ENCODE measurements at regions not wholly inside any gene's neighbourhood (a gene's known extent, or its start where the extent isn't known, plus 50 kb on each side); places are given as distances from the start of the nearest gene placed in this dataset.

- ChIA-PET POLR2A (no interaction called here), RAD21 (ENCODE audit: low non-redundant PET in 1 of 2, low total read pairs in 2 of 2, uncharacterized antibody in 2 of 2, unreplicated experiment in 2 of 2) (no interaction called here), CTCF (no interaction called here)
- Histone ChIP-seq H3K9me2 (ENCODE audit: insufficient read depth) (no peaks in the 10 kb centered on the region), H3K79me2 (ENCODE audit: insufficient read depth, low read length) (no peaks in the 10 kb centered on the region), H2AFZ (ENCODE audit: low read depth, low read length, poor library complexity, severe bottlenecking) (no peak overlapping the region), H3K36me3 (ENCODE audit: control insufficient read depth in 1 of 2, insufficient read depth in 2 of 2, low read length in 2 of 2) (no peaks in the 10 kb centered on the region), H3K4me1 (ENCODE audit: control insufficient read depth in 1 of 2, insufficient read depth in 2 of 2, low read length in 2 of 2) (no peaks in the 10 kb centered on the region), H3K4me2 (ENCODE audit: low read length) (no peak overlapping the region), H3K4me3 (replicated peaks in 1 of 2; ENCODE audit: low read depth in 1 of 2, low read length in 2 of 2) (no peak overlapping the region), H3K9ac (ENCODE audit: low read length) (no peak overlapping the region), H3K9me3 (ENCODE audit: control insufficient read depth in 1 of 2, insufficient read depth in 1 of 2, low read depth in 1 of 2, low read length in 2 of 2) (no peaks in the 10 kb centered on the region), H3K27ac (ENCODE audit: low read depth, low read length) (no peak overlapping the region), H4K20me1 (ENCODE audit: insufficient read depth) (no peaks in the 10 kb centered on the region), H3K27me3 (ENCODE audit: insufficient read depth, low read length) (no peaks in the 10 kb centered on the region; the same call in 1 of the 2 replicates)
- DNase-seq (ENCODE audit: low read depth, low spot score) (no peak), ATAC-seq (no peak)
- TF ChIP-seq SP1 (IDR thresholded peaks at IDR 0.05; ENCODE audit: low read depth) (no peak), CEBPB (IDR thresholded peaks at IDR 0.05; ENCODE audit: low read depth) (no peak), EZH2phosphoT487 (IDR thresholded peaks at IDR 0.05; ENCODE audit: borderline replicate concordance) (no peak), POLR2A (IDR thresholded peaks at IDR 0.05; ENCODE audit: borderline replicate concordance, extremely low read depth, insufficient read depth, insufficient read length) (no peak), ZBTB33 (IDR thresholded peaks at IDR 0.05; ENCODE audit: extremely low read depth, insufficient replicate concordance, low read length) (no peak), CTCF (IDR thresholded peaks at IDR 0.05 in 2 of 3, conservative IDR thresholded peaks at IDR 0.05 in 1 of 3; ENCODE audit: borderline replicate concordance in 1 of 3, insufficient read depth in 1 of 3, low read depth in 2 of 3, low read length in 2 of 3) (no peak), EZH2 (IDR thresholded peaks at IDR 0.05) (no peak), YY1 (IDR thresholded peaks at IDR 0.05; ENCODE audit: extremely low read depth, insufficient replicate concordance, low read depth, low read length) (no peak), POLR2AphosphoS5 (IDR thresholded peaks at IDR 0.05; ENCODE audit: low read depth, low read length) (no peak)
- no TSS peak for BruUV-seq (replicated peaks)
- intact Hi-C loops (cut with micrococcal nuclease), result no loop called here
Observed at GRCh38 chr22:48431014-48431413, 1396.7 kb downstream of the BRD1 start.
